ENCODE measurements at regions not wholly inside any gene's neighbourhood (a gene's known extent, or its start where the extent isn't known, plus 50 kb on each side); places are given as distances from the start of the nearest gene placed in this dataset.

DNA sequence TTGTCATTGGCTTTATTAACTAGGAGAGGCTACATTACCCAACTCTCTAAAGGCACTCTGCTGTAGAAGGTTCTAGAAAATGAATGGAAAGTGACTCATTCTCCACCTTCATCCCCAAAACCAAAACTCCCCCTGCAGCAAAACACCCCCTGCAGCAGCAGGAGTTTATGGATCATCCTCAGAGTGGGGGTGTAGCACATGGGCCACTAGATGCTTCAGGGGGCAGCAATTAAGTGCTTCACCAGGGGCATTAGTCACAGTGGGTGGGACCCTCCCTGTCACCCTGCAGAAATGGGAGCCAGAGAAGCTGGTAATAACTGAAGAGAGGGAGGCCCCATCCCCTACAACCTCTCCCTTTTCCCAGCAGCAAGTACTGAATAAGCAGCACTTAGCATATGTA lies 64.5 kb upstream of the MED4 start:
- peaks cover 70% of the 10 kb centered on the region for H3K4me1 Mint-ChIP-seq
- POLR2A ChIA-PET: no interaction called here
- no peaks in the 10 kb centered on the region for H3K36me3 Mint-ChIP-seq (ENCODE audit: low read depth)
- DNase-seq: peak; percentile 21
- no peak overlapping the region for H3K27ac Mint-ChIP-seq
- H3K9me3 Mint-ChIP-seq (ENCODE audit: low read depth): no peaks in the 10 kb centered on the region
- no peak overlapping the region for H3K4me3 Mint-ChIP-seq
- peak; percentile 3 for ATAC-seq
- H3K27me3 Mint-ChIP-seq: no peaks in the 10 kb centered on the region
- intact Hi-C loops (cut with DNase I, micrococcal nuclease): loop anchor here in 1 of 2 experiments (5.0 kb wide), 2 partner anchors 58 to 73 kb away; partner anchors contain the start of gene ITM2B
- CTCF ChIA-PET: no interaction called here

DNA sequence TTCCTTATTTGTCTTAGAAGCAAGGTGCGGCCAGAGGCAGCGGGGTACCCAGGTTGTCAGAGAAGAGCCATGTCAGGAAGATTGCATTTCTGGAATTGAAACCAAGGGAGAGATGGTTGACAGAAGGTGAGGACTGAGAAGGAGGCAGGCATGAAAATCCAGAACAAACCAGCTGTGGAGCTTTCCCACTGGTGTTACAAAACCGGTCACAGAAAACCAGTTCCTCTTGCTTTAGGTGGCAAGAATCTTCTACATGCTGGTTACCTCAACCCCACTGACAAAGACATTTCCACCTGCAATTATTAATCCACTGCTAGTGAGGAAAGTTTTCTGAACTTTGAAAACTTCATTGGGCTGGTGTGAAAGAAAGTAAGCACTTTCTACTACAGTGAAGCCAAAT lies 64.0 kb upstream of the MED4 start:
- Mint-ChIP-seq H3K36me3 (ENCODE audit: low read depth) (no peaks in the 10 kb centered on the region), H3K4me1 (peaks cover 75% of the 10 kb centered on the region), H3K4me3 (no peak overlapping the region), H3K27me3 (no peaks in the 10 kb centered on the region), H3K27ac (no peak overlapping the region), H3K9me3 (ENCODE audit: low read depth) (no peaks in the 10 kb centered on the region)
- ATAC-seq (no peak), DNase-seq (no peak)
- CTCF ChIA-PET: interaction anchor here (1.6 kb wide), 1 partner anchor 8 kb away, joined by 7 read pairs; no protein-coding TSS in a partner anchor
- POLR2A ChIA-PET: no interaction called here
- intact Hi-C loops (cut with DNase I, micrococcal nuclease): loop anchor here in 1 of 2 experiments (5.0 kb wide), 2 partner anchors 58 to 73 kb away; partner anchors contain the start of gene ITM2B

DNA sequence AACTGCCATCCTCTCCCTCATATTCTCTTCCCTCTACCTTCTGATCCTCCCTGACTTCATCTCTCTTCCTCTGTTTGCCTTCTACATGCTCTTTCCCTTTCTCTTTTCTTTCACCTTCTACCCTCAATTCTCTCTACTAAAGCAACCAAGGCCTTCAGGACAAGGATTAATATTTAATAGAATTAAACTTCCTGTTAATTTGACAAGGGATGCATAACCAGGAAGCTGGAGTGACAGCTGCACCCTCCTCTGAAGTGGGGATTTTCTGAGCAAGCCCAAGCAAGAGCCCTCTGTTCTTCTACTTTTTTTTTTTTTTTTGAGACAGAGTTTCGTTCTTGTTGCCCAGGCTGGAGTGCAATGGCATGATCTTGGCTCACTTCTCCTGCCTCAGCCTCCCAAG lies 63.4 kb upstream of the MED4 start:
- Mint-ChIP-seq H3K36me3 (ENCODE audit: low read depth) (no peaks in the 10 kb centered on the region), H3K27ac (peak overlapping the region; percentile 30), H3K4me1 (peaks cover 81% of the 10 kb centered on the region), H3K27me3 (no peaks in the 10 kb centered on the region), H3K4me3 (no peak overlapping the region), H3K9me3 (ENCODE audit: low read depth) (no peaks in the 10 kb centered on the region)
- intact Hi-C loops (cut with DNase I, micrococcal nuclease): loop anchor here in 1 of 2 experiments (5.0 kb wide), 2 partner anchors 59 to 74 kb away; partner anchors contain the start of gene ITM2B
- no peak for DNase-seq
- ChIA-PET CTCF (interaction anchor here (1.6 kb wide), 1 partner anchor 9 kb away, joined by 7 read pairs; no protein-coding TSS in a partner anchor), POLR2A (no interaction called here)
- ATAC-seq: no peak

DNA sequence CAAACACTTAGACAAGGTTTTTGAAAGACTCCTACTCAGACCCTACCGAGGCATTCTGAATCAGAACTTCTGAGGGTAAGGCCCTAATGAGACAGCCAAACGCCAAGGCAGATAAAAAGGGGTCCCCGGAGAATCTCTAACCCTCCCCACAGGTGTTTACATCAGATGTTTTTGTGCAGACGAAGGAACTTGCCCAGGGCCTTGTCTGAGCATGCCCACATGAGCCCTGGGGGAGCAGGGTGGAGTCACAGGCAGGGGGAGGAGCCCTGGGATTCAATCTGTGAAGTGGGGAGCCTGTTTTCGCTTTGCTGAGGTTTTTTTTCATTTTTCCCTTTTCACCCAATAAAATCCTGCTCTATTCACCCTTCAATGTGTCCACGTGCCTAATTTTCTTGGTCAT lies 61.6 kb upstream of the MED4 start:
- Mint-ChIP-seq H3K4me1 (peaks cover 89% of the 10 kb centered on the region), H3K36me3 (ENCODE audit: low read depth) (no peaks in the 10 kb centered on the region), H3K27ac (peak overlapping the region; percentile 96), H3K4me3 (peak overlapping the region; percentile 54), H3K9me3 (ENCODE audit: low read depth) (no peaks in the 10 kb centered on the region), H3K27me3 (no peaks in the 10 kb centered on the region)
- intact Hi-C loops (cut with DNase I, micrococcal nuclease): loop anchor here (1.0 to 5.0 kb wide), 7 partner anchors 30 to 118 kb away; partner anchors contain the start of gene ITM2B (in 2 of the 2)
- ChIA-PET CTCF (interaction anchor here (0.9 kb wide), 1 partner anchor 29 kb away, joined by 3 read pairs; no protein-coding TSS in a partner anchor), POLR2A (no interaction called here)
- ATAC-seq (peak; percentile 81), DNase-seq (peak; percentile 82)

DNA sequence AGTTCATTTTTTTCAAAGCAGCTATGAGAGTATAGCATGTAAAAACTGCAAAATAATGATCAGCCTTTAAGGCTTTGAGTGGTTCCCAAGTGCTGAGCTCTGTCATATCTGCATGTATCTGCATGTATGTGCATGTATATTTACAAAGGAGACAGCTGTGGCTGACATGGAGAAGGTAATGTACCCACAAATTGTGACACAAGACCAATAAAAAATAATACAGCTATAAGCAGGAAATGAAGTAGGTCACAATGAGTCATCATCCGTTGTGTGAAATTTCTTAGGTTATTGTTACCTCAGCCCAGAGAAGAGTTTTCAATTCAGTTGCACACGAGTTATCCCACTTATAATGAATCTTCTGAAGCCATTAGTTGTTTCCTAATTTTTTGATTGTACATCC lies 60.9 kb upstream of the MED4 start:
- ChIA-PET CTCF (interaction anchor here (0.7 to 1.7 kb wide), 4 partner anchors 28 to 77 kb away, joined by 3 to 4 read pairs (median 4); partner anchors contain the start of genes ITM2B and MED4), POLR2A (interaction anchor here (0.7 to 0.8 kb wide), 2 partner anchors 77 to 247 kb away, joined by 3 to 6 read pairs; partner anchors contain the start of gene ITM2B)

DNA sequence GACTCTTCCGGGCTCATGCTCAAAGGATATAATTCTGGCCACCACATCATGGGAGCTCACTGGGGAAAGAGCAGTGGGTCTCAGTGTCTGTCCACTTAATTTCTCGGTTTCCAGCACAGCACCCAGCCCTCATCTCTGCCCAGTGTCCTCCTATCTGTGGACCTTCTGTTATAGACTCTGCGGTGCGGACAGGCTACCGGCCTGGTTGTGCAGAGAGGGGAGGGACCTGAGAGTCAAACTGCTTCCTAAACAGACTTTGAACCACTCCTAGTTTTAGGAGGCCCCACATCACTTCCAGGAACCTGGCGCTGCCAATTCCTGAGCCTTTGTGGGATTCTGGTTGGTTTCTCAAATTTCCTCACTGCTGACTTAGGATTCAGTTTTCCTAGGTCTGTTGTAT lies 59.8 kb upstream of the MED4 start:
- Mint-ChIP-seq H3K27ac (peak overlapping the region; percentile 96), H3K27me3 (no peaks in the 10 kb centered on the region), H3K36me3 (ENCODE audit: low read depth) (no peaks in the 10 kb centered on the region), H3K4me1 (peaks cover 78% of the 10 kb centered on the region), H3K4me3 (no peak overlapping the region), H3K9me3 (ENCODE audit: low read depth) (peaks cover 3% of the 10 kb centered on the region)
- ChIA-PET POLR2A (no interaction called here), CTCF (interaction anchor here (1.7 kb wide), 1 partner anchor 60 kb away, joined by 4 read pairs; the partner anchor contains the start of gene MED4)
- intact Hi-C loops (cut with DNase I, micrococcal nuclease): loop anchor here in 1 of 2 experiments (5.0 kb wide), 2 partner anchors 63 to 78 kb away; partner anchors contain the start of gene ITM2B
- no peak for DNase-seq
- no peak for ATAC-seq

More for the DNA sequence above, 60.9 kb upstream of the MED4 start:
- Mint-ChIP-seq H3K4me3 (peak overlapping the region; percentile 54), H3K27me3 (no peaks in the 10 kb centered on the region), H3K27ac (peak overlapping the region; percentile 96), H3K4me1 (peaks cover 87% of the 10 kb centered on the region), H3K9me3 (ENCODE audit: low read depth) (no peaks in the 10 kb centered on the region), H3K36me3 (ENCODE audit: low read depth) (no peaks in the 10 kb centered on the region)
- intact Hi-C loops (cut with DNase I, micrococcal nuclease): loop anchor here (1.0 to 5.0 kb wide), 7 partner anchors 30 to 117 kb away; partner anchors contain the start of gene ITM2B (in 2 of the 2)
- ATAC-seq: peak; percentile 78
- DNase-seq: peak; percentile 26

DNA sequence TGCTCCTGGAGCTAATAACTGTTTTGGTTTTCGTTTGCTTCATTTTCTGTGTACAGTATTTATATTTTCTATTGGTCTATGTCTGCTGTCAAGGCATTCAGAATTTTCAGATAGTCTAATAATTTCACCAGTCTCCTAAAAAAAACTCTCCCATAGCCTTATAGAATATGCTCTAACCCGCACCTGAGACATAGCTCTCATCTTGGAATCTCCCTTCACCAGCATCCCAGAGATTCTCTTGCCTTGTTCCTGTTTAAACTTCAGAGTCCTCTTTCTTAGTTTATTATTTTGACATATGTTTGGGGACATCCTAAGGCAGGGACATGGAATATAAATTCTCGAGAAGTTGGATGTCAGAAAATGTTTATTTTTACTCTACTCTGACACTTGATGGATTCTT lies 58.3 kb upstream of the MED4 start:
- Mint-ChIP-seq H3K4me3 (no peak overlapping the region), H3K36me3 (ENCODE audit: low read depth) (no peaks in the 10 kb centered on the region), H3K27ac (peak overlapping the region; percentile 21), H3K4me1 (peaks cover 65% of the 10 kb centered on the region), H3K27me3 (no peaks in the 10 kb centered on the region), H3K9me3 (ENCODE audit: low read depth) (peaks cover 3% of the 10 kb centered on the region)
- ChIA-PET CTCF (interaction anchor here (0.7 to 0.8 kb wide), 3 partner anchors 9 to 418 kb away, joined by 3 read pairs; no protein-coding TSS in a partner anchor), POLR2A (no interaction called here)
- DNase-seq (no peak), ATAC-seq (no peak)
- intact Hi-C loops (cut with DNase I, micrococcal nuclease): no loop called here

DNA sequence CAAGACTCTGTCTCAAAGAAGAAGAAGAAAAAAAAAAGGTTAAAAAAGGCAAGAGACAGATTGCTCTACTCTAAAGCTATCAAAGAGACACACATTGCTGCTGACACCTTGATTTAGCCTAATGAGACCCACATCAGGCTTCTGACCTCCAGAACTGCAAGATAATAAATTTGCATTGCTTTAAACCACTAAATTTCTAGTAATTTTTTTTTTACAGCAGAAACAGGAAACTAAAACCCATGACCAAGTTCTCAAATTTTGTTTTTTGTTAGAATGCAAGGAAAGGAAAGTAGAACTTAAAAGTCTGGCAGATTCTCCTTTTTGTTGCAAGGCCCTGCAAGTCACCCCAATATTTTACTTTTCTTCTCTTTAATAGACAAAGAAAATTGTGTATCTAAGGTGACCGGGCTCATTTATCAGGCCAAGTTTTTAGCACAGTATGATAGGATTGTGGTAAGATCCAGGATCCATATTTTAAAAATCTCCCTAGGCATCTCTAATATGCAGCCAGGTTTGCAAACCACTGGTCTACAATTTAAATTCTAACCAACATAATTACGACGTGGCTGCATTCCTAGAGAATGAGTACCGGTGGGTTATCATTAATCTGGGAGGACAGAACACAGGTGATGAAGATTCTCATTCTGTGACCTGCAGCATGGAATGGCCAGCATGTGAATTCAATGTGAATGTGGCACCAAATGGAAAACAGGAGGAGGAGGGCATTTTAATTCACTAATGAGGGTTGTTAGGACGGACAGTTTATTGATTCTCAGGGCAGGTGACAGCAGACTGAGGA lies 56.7 kb upstream of the MED4 start:
- ChIA-PET CTCF (no interaction called here), POLR2A (interaction anchor here (0.6 to 0.7 kb wide), 2 partner anchors 59 to 619 kb away, joined by 4 read pairs; no protein-coding TSS in a partner anchor)
- intact Hi-C loops (cut with DNase I, micrococcal nuclease): no loop called here
- Mint-ChIP-seq H3K27me3 (no peaks in the 10 kb centered on the region), H3K27ac (no peak overlapping the region), H3K36me3 (ENCODE audit: low read depth) (no peaks in the 10 kb centered on the region), H3K4me1 (peaks cover 58% of the 10 kb centered on the region), H3K9me3 (ENCODE audit: low read depth) (peaks cover 6% of the 10 kb centered on the region), H3K4me3 (peak overlapping the region; percentile 0)
- no peak for DNase-seq
- no peak for ATAC-seq

DNA sequence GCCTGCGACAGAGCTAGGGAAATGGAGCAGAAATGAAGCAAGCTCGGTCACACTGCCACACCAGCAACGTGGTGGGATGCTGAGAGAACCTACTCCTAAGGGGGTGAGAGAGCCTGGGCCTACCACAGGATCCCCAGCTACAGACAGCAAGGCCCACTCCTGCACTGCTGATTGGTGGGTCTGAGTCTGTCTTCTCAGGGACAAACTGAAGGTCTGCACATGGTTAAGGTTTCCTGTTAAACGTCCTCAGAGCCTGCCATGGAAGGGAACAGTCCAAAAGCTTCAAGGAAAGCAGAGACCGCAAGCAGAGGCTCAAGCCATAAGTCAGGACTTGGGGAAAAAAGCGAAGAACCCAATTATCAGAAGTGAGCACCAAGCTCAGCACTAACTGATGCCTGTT lies 53.5 kb upstream of the MED4 start:
- peaks cover 35% of the 10 kb centered on the region for H3K4me1 Mint-ChIP-seq

DNA sequence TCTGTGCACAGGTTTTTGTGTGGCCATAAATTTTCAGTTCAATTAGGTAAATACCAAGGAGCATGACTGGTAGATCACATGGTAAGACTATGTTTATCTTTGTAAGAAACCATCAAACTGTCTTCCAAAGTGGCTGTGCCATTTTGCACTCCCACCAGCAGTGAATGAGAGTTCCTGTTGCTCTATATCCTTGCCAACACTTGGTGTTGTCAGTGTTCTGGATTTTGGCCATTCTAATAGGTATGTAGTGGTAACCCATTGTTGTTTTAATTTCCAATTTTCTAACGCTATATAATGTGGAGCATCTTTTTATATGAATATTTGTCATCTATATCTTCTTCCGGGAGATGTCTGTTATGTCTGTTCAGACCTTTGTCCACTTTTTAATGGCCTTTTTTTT lies 51.7 kb upstream of the MED4 start:
- Mint-ChIP-seq H3K27me3 (no peaks in the 10 kb centered on the region), H3K4me1 (peaks cover 18% of the 10 kb centered on the region), H3K36me3 (ENCODE audit: low read depth) (no peaks in the 10 kb centered on the region), H3K4me3 (no peak overlapping the region), H3K27ac (no peak overlapping the region), H3K9me3 (ENCODE audit: low read depth) (peaks cover 8% of the 10 kb centered on the region)
- ChIA-PET CTCF (no interaction called here), POLR2A (no interaction called here)
- intact Hi-C loops (cut with DNase I, micrococcal nuclease): no loop called here
- no peak for DNase-seq
- no peak for ATAC-seq

More for the DNA sequence above, 53.5 kb upstream of the MED4 start:
- Mint-ChIP-seq H3K9me3 (ENCODE audit: low read depth) (peaks cover 8% of the 10 kb centered on the region), H3K27me3 (no peaks in the 10 kb centered on the region), H3K36me3 (ENCODE audit: low read depth) (no peaks in the 10 kb centered on the region), H3K4me3 (no peak overlapping the region), H3K27ac (no peak overlapping the region)
- no peak for DNase-seq
- ChIA-PET CTCF (interaction anchor here (0.7 kb wide), 1 partner anchor 79 kb away, joined by 3 read pairs; no protein-coding TSS in a partner anchor), POLR2A (no interaction called here)
- intact Hi-C loops (cut with DNase I, micrococcal nuclease): no loop called here
- no peak for ATAC-seq

DNA sequence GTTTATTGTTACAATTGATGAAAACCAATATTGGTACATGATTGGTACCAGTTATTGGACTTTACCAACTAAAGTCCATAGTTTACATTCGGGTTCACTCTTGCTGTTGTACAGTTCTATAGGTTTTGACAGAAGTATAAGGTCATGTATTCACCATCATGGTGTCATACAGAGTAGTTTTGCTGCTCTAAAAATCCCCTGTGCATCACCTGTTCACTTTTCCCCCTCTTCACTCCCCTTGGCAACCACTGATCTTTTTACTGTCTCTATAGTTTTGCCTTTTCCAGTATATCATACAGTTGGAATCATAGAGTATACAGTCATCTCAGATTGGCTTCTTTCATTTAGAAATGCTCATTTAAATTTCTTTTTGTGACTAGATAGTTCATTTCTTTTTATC lies 51.2 kb upstream of the MED4 start:
- Mint-ChIP-seq H3K4me1 (peaks cover 13% of the 10 kb centered on the region), H3K27ac (no peak overlapping the region), H3K4me3 (no peak overlapping the region), H3K27me3 (no peaks in the 10 kb centered on the region), H3K9me3 (ENCODE audit: low read depth) (peaks cover 8% of the 10 kb centered on the region), H3K36me3 (ENCODE audit: low read depth) (no peaks in the 10 kb centered on the region)
- DNase-seq (no peak), ATAC-seq (peak; percentile 44)
- intact Hi-C loops (cut with DNase I, micrococcal nuclease): no loop called here
- CTCF ChIA-PET: no interaction called here
- POLR2A ChIA-PET: no interaction called here

All from activated CD4-positive, alpha-beta T cell treated with anti-CD3 and anti-CD28 coated beads for 36 hours (primary cell).